ENCODE measurements at regions not wholly inside any gene's neighbourhood (a gene's known extent, or its start where the extent isn't known, plus 50 kb on each side); places are given as distances from the start of the nearest gene placed in this dataset.

- no peak for ATAC-seq
- no peaks in the 10 kb centered on the region for H3K27me3 ChIP-seq
- FAIRE-seq, result no peak
- DNase-seq, result no peak
- 81 to 87% methylated on average over 5 of the region's 5 CpGs for WGBS, 2 donors
- H3K9me3 ChIP-seq, result no peaks in the 10 kb centered on the region
- H3K36me3 ChIP-seq, result no peaks in the 10 kb centered on the region
- intact Hi-C loops (cut with DNase I), result no loop called here
- no peak overlapping the region for H3K27ac ChIP-seq
- H3K4me3 ChIP-seq, result no peak overlapping the region
- H3K4me1 ChIP-seq, result no peaks in the 10 kb centered on the region
- TF ChIP-seq CTCF (IDR thresholded peaks at IDR 0.05), result no peak
Measured at GRCh38 chr1:221916176-221916575, 174.3 kb upstream of the DUSP10 start.

DNA sequence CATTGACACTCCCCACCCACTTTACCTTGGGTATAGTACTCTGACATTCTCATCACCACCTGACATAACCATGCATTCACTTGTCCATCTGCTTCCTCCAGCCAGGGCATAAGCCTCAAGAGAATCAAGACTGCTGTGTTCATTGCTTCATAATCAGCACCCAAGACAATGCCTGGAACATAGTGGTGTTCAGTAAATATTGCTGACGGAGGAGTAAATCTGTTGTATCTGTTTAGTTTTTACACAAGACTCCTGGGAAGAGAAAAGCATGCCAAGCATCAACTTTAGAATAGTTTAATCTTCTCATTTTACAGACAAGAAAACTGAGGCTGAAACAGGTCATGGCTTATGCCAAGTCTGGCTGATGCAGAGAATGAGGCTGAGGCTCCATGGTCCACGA lies 173.9 kb upstream of the DUSP10 start:
- no peaks in the 10 kb centered on the region for H3K4me1 ChIP-seq
- intact Hi-C loops (cut with DNase I), result no loop called here
- no peaks in the 10 kb centered on the region for H3K9me3 ChIP-seq
- FAIRE-seq (no peak), DNase-seq (no peak), ATAC-seq (no peak)
- H3K27ac ChIP-seq, result no peak overlapping the region
- no peak overlapping the region for H3K4me3 ChIP-seq
- no peaks in the 10 kb centered on the region for H3K27me3 ChIP-seq
- no peak for TF ChIP-seq CTCF (IDR thresholded peaks at IDR 0.05)
- H3K36me3 ChIP-seq, result no peaks in the 10 kb centered on the region
- 77 to 81% methylated on average over 2 of the region's 2 CpGs for WGBS, 2 donors

- H3K36me3 ChIP-seq, result no peaks in the 10 kb centered on the region
- intact Hi-C loops (cut with DNase I), result no loop called here
- no peak for DNase-seq
Measured at GRCh38 chr1:221913351-221913892, 171.5 kb upstream of the DUSP10 start.

DNA sequence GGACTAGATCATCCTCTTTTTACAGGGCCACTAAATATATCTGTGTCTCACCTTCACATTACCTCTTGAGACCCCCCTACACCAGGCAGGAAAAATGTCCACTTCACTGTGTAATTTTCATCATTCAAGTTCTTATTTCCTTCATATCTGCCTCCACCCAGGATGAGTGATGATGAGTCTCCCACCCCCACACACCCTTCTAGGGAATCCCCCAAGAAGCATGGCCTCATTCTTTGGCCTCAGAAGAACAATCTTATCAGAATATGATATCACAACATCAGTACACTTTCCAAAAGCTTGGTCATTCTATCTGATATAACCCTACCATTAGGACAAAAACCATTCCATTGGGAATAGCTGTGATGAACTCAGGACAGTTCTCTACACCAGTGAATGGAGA lies 170.3 kb upstream of the DUSP10 start:
- no peak for ATAC-seq
- no peak for TF ChIP-seq CTCF (IDR thresholded peaks at IDR 0.05)
- H3K4me1 ChIP-seq, result no peaks in the 10 kb centered on the region
- H3K36me3 ChIP-seq, result no peaks in the 10 kb centered on the region
- H3K27ac ChIP-seq, result no peak overlapping the region
- H3K4me3 ChIP-seq, result no peak overlapping the region
- H3K27me3 ChIP-seq, result no peaks in the 10 kb centered on the region
- FAIRE-seq, result no peak
- intact Hi-C loops (cut with DNase I), result no loop called here
- DNase-seq, result no peak
- H3K9me3 ChIP-seq, result no peaks in the 10 kb centered on the region

More at GRCh38 chr1:221913351-221913892, 171.5 kb upstream of the DUSP10 start:
- Histone ChIP-seq H3K27me3 (no peaks in the 10 kb centered on the region), H3K4me3 (no peak overlapping the region), H3K4me1 (no peaks in the 10 kb centered on the region), H3K9me3 (no peaks in the 10 kb centered on the region), H3K27ac (no peak overlapping the region)
- ATAC-seq (no peak), FAIRE-seq (no peak)
- WGBS, 2 donors, result 55 to 69% methylated on average over 3 of the region's 3 CpGs
- TF ChIP-seq CTCF (IDR thresholded peaks at IDR 0.05), result no peak

DNA sequence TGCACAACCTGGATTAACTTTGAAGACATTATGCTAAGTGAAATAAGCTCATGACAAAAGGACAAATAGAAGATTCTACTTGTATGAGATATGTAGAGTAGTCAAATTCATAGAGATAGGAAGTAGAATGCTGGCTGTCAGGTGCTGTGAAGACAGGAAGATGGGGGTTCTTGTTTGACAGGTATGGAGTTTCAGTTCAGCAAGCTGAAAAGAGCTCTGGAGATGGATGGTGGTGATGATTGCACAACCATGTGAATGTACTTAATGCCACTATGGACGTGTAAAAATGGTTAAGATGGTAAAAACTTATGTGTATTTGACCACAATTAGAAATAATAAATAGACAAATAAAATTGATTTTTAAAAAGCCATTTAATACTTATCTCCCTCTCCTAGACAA lies 169.8 kb upstream of the DUSP10 start:
- Histone ChIP-seq H3K27me3 (no peaks in the 10 kb centered on the region), H3K36me3 (no peaks in the 10 kb centered on the region), H3K4me1 (no peaks in the 10 kb centered on the region), H3K4me3 (no peak overlapping the region), H3K27ac (no peak overlapping the region), H3K9me3 (no peaks in the 10 kb centered on the region)
- intact Hi-C loops (cut with DNase I), result no loop called here
- no peak for TF ChIP-seq CTCF (IDR thresholded peaks at IDR 0.05)
- DNase-seq (no peak), ATAC-seq (no peak), FAIRE-seq (no peak)
- WGBS, 2 donors, result 61 to 68% methylated on average over 1 of the region's 1 CpG
